Nephron progenitor cell (in vitro differentiated cells): ENCODE measurements at regions not wholly inside any gene's neighbourhood (a gene's known extent, or its start where the extent isn't known, plus 50 kb on each side); places are given as distances from the start of the nearest gene placed in this dataset.

ENCODE experiments used
- DNase-seq: peaks from one replicate; pipeline ENCODE4 v3.0.0; 2021
- H3K27ac Mint-ChIP-seq: 2 replicates; pipeline ENCODE4 v1.8.0; 2021; ENCODE audit warnings: mild to moderate bottlenecking, moderate library complexity, mixed read lengths
- H3K27me3 Mint-ChIP-seq: 2 replicates; pipeline ENCODE4 v1.8.0; 2021; ENCODE audit warnings: mild to moderate bottlenecking, low read depth, mixed read lengths; ENCODE audit not compliant: poor library complexity
- H3K36me3 Mint-ChIP-seq: 2 replicates; pipeline ENCODE4 v1.8.0; 2021; ENCODE audit warnings: low read depth, mixed read lengths
- H3K4me1 Mint-ChIP-seq: 2 replicates; pipeline ENCODE4 v1.8.0; 2021; ENCODE audit warnings: mixed read lengths
- H3K4me3 Mint-ChIP-seq: 2 replicates; pipeline ENCODE4 v1.8.0; 2021; ENCODE audit warnings: mild to moderate bottlenecking, moderate library complexity, mixed read lengths
- H3K9me3 Mint-ChIP-seq: 2 replicates; pipeline ENCODE4 v1.8.0; 2021; ENCODE audit warnings: mild to moderate bottlenecking, moderate library complexity, mixed read lengths
- CTCF ChIP-seq: fragments of 200-600 bp; sonication (generic); IDR thresholded peaks from 2 replicates; pipeline ENCODE4 v1.5.0; 2021; ENCODE audit warnings: antibody characterized with exemption

GRCh38 chr10:2012209-2012608 lies 274.9 kb upstream of the ADARB2 start:
- Mint-ChIP-seq H3K4me3 (no peak overlapping the region), H3K27ac (no peak overlapping the region), H3K4me1 (no peaks in the 10 kb centered on the region), H3K27me3 (peaks cover 17% of the 10 kb centered on the region), H3K36me3 (no peaks in the 10 kb centered on the region), H3K9me3 (no peaks in the 10 kb centered on the region)
- no peak for TF ChIP-seq CTCF
- no peak for DNase-seq

- Mint-ChIP-seq H3K4me3 (no peak overlapping the region), H3K4me1 (no peaks in the 10 kb centered on the region), H3K36me3 (no peaks in the 10 kb centered on the region), H3K27me3 (peaks cover 13% of the 10 kb centered on the region), H3K27ac (no peak overlapping the region), H3K9me3 (peaks cover 4% of the 10 kb centered on the region)
- peak; percentile 40 for DNase-seq
- no peak for TF ChIP-seq CTCF
Observed at GRCh38 chr10:2011106-2011716, 273.9 kb upstream of the ADARB2 start.

GRCh38 chr10:2005546-2005945 lies 268.2 kb upstream of the ADARB2 start:
- no peak overlapping the region for H3K4me3 Mint-ChIP-seq
- no peak for TF ChIP-seq CTCF
- H3K4me1 Mint-ChIP-seq = no peaks in the 10 kb centered on the region
- H3K9me3 Mint-ChIP-seq = peaks cover 9% of the 10 kb centered on the region
- no peak overlapping the region for H3K27ac Mint-ChIP-seq
- DNase-seq = no peak
- no peaks in the 10 kb centered on the region for H3K36me3 Mint-ChIP-seq
- H3K27me3 Mint-ChIP-seq = peaks cover 14% of the 10 kb centered on the region

GRCh38 chr10:1992930-1993329 lies 255.6 kb upstream of the ADARB2 start:
- Mint-ChIP-seq H3K27me3 (peaks cover 18% of the 10 kb centered on the region), H3K4me3 (no peak overlapping the region), H3K27ac (no peak overlapping the region), H3K4me1 (no peaks in the 10 kb centered on the region), H3K9me3 (no peaks in the 10 kb centered on the region), H3K36me3 (no peaks in the 10 kb centered on the region)
- no peak for TF ChIP-seq CTCF
- DNase-seq = no peak

GRCh38 chr10:1989090-1989489 lies 251.8 kb upstream of the ADARB2 start:
- no peaks in the 10 kb centered on the region for H3K4me1 Mint-ChIP-seq
- peaks cover 5% of the 10 kb centered on the region for H3K9me3 Mint-ChIP-seq
- H3K4me3 Mint-ChIP-seq = no peak overlapping the region
- no peak for DNase-seq
- no peaks in the 10 kb centered on the region for H3K36me3 Mint-ChIP-seq
- no peak for TF ChIP-seq CTCF
- H3K27me3 Mint-ChIP-seq = peaks cover 20% of the 10 kb centered on the region
- no peak overlapping the region for H3K27ac Mint-ChIP-seq

GRCh38 chr10:1981976-1982375 lies 244.7 kb upstream of the ADARB2 start:
- Mint-ChIP-seq H3K36me3 (no peaks in the 10 kb centered on the region), H3K4me3 (no peak overlapping the region), H3K27ac (no peak overlapping the region), H3K4me1 (no peaks in the 10 kb centered on the region), H3K9me3 (peaks cover 5% of the 10 kb centered on the region), H3K27me3 (peaks cover 14% of the 10 kb centered on the region)
- DNase-seq = no peak
- TF ChIP-seq CTCF = no peak
